Tongue (tissue), 1 donor: ENCODE measurements at regions not wholly inside any gene's neighbourhood (a gene's known extent, or its start where the extent isn't known, plus 50 kb on each side); places are given as distances from the start of the nearest gene placed in this dataset.
"Not testable (repeated sequence)": the region's sequence is repeated elsewhere in the genome, so short reads cannot be mapped to it uniquely, and the experiment has no call there.

Experiments
- DNase-seq: peaks from one replicate; pipeline ENCODE4 v3.0.0-alpha.2; 2015

DNA sequence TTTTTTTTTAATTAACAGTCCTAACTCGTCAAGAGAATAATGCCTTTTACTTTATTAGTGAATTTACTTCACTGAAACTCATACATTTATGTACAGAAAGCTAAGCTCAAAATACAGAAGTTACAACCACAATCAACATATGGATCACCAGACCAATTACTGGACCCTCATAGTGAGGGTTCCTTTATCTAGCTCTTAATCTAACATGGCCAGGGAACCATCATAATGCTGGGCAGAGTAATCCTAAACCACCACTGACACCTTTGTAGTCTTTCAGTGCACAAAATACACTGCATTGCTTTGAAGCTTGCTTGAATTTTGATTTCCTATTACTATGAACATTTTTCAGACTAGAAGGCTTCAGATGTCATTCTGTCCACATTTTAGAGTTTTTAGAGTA, 1406.6 kb upstream of the PCDH9 start:
- DNase-seq: no peak

DNA sequence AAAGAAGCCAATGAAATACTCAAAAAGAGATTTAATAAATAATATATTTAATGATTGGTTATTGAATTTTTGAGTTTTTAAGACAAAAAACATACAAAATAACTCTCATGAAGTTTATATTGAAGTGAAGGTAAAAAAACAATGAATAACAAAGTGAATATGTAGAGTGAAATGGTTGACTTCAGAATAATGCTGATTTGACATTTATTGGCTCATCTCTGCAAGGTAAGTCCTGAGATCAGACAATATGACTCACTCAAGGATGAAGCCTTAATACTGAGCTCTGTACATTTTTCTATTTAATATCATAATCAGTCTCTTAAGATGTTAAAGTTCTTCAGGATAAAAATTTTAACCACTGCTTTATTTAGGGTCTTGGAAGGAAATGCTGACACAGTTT, 1398.9 kb upstream of the PCDH9 start:
- no peak for DNase-seq

DNA sequence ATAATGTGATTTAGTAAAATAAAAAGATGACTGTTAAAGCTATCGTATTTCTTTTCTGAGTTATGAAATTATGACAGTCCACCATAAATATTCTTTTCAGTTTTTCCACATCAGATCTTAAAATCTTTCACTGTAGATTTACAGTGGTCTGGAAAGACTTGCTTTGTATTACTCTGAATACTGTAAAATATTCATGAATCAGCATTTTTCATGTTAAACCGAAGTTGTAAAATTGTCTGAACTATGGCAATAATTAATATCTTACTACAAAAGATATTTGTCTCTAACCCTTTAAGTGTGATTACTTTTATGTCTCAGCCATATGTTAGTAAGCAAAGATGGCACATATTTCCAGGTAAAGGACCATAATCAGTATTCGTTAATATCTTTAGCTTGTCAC, 1397.2 kb upstream of the PCDH9 start:
- no peak for DNase-seq

DNA sequence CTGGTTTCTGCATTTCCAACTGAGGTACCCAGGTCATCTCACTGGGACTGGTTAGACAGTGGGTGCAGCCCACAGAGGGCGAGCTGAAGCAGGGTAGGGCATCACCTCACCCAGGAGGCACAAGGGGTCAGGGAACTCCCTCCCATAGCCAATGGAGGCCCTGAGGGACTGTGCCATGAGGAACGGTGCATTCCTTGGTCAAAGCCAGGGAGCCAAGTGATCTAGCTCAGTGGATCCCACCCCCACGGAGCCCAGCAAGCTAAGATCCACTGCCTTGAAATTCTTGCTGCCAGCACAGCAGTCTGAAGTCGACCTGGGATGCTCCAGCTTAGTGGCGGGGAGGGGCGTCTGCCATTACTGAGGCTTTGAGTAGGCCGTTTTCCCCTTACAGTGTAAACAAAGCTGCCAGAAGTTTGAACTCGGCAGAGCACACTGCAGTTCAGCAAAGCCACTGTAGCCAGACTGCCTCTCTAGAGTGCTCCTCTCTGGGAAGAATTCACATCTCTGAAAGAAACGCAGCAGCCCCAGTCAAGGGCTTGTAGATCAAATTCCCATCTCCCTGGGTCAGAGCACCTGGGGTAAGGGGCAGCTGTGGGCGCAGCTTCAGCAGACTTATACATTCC, 1386.6 kb upstream of the PCDH9 start:
- DNase-seq: no peak

DNA sequence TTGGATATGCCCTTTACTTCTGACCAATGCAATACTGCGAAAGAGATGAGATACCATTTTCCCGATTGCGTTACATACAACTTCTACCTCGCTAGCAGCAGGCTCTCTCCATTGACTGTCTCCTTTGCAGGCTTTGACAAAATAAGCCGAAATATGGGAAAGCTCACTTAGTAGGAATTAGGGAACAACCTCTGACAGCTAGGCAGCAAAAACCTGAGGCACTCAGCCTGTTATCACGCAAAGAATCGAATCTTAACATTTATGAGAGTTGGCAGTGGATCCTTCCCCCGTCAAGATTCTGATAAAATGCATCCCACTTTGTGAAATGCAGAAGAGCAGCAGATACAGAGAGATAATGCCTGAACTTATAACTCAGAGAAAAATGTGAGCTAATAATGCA, 1379.5 kb upstream of the PCDH9 start:
- no peak for DNase-seq

DNA sequence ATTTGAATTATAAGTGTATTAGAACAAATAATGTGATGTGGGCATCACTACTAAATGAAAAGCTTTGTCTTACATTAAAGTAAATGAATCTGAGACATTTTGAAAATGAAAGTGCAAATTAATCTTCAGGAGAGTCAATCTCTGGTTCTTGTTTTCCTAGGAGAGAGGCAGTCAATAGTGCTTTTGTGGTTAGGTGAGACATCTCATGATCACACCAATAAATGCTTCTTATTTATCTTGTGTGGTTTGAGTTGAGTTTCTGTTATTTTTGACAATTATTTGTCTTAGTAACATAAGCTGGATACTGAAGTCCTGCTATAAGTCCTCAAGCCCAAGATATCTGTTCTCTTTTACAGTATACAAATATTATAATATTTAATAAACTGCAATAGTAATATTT, 1378.0 kb upstream of the PCDH9 start:
- no peak for DNase-seq

DNA sequence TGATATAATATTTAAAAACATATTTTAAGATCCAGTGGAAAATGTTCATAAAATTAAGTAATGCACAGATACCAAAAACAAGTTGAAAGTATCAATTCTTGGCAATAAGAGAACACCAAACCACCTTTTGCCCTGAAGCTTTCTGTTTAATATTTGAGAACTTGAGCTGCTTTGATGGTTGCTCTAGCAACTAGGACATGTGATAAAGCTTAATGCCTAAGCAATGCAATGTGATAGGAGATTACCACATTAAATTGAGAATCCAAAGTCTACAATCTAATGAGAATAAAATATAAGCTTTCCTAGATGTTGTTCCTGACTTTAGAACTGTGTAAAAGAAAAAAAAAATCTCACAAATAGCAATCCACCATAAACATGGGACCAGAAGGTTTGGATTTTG, 1367.5 kb upstream of the PCDH9 start:
- DNase-seq: no peak

DNA sequence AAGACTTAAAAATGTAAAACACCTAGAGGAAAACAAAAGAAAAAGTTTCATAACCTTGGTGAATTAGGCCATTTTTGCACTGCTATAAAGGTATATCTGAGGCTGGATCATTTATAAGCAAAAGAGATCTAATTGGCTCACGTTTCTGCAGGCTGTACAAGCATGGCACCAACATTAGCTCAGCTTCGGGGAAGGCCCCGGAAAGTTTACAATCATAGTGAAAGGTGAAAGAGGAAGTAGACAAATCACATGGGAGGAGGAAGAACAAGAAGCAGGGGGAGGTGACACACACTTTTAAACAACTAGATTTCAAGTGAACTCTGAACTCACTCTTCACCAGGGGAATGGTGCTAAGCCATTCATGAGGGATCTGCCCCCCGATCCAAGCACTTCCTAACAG, 1358.5 kb upstream of the PCDH9 start:
- no peak for DNase-seq

DNA sequence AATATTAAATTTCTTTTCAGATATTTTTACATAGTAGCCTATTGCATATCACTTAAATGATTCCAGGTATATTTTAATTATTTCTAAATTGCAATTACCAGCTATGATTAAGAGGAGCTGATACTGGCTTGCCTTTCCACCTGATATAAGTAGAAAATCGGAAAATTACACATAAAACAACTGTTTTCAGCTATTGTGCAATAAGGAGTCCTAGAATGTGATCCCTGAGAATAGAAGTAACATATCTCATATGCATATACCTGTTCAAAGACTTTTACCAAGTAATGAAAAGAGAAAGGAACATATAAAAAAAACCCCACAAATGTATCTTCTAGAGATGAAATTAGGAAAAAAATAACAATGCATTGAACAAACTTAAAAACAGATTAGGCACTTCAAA, 1354.6 kb upstream of the PCDH9 start:
- no peak for DNase-seq

DNA sequence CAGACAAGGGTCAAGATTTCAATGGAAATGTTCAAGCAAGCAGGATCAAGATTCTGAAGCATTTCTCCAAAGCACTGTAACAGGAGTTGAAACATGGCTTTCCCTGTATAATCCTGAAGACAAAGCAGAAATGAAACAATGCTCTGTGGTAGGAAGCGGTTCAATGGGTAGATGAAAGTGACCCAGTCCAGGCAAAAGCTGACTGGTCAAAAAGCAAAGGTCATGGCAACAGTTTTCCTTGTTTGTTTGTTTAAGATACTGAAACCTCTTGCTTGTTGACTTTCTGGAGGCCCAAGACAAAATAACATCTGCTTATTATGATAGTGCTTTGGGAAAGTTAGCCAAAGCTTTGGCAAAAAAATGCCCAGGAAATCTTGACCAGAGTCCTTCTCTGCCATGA, 1343.9 kb upstream of the PCDH9 start:
- no peak for DNase-seq

DNA sequence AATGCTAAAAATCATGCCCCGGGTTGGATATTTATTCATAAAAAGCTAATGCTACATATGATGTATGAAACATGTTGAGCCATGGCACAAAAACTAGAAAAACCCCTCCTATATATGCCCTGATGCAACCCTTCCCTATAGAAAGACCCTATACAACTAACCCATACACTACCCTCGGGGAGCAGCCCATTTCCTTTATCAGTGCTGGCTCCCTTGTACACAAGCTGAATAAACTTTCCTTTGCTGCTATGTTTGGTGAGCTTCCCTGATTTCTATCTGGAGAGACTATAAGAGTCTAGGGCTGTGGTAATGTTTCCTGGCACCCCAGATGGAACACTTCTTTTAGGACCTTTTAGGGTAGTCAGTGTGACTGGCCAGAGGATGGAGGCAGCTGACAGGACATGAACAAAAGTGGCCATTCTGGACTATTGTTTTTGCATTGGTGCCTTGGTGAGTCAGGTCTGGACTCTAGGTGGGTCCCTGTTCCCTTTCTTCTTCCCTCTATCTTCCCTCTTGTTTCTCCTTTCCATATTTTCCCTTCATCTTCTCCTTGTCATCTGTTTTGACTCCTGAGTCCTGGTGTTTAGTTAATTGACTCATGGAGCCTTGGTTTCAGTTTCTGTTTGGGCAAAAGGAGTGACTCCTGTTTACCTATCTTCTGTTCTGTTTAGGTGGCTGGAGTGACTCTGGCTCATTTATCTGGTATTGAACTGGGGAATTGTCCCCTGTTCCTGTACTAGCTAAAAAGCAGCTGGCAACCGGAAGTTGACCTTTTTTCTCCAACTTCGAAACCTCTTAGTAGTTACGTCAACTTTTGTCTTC, 1321.8 kb upstream of the PCDH9 start:
- DNase-seq: no peak

DNA sequence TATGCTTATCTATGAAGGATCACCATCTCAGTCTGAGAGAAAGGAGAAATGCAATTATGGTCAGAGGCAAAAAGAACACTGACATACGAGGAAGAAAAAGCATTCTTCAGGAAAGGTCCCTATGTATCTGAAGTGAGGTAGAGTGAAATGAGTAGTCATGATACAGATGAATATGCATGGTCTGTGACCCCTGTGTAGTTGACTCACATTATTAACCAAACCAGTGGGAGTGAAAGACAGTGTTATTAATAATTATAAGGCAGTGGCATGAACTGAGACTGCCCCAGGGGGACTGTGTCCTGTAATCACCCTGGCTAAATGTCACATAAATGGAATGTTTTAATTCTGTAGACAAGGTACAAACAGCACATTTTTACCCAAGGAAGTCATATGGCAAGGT, 1320.2 kb upstream of the PCDH9 start:
- no peak for DNase-seq

DNA sequence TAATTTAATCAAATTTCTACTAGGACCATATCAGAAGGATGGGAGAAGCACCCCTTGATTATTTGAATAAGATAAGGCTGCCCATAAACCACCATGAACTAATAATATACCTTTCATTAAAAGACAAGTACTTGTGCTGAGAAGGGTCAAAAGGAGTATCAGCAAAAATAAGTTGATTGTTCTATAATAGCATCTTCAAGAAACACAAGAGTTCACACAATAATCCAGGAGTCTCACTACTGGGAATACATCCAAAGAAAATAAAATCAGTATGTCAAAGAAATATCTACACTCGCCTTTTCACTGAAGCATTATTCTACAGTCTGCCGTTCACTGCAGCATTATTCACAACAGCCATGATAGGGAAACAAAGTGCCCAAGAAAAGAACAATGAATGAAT, 1310.1 kb upstream of the PCDH9 start:
- no peak for DNase-seq

DNA sequence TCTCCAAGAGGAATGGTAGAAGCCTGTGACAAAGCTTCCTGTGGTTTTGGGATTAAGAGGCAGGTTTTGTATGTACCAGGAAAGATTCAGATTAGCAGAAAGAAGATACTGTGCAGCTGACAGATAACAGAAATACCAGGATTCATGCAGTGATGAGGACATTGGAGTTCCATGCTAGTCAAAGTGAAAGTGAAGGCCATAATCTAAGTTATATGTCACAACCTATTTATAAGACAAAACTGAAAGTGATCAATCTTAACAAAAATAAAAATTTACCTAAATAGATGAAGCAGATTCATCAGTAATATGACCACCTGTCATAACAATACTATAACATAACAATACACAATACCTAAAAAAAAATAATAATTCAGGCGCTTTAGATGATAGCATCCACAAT, 1305.2 kb upstream of the PCDH9 start:
- no peak for DNase-seq

DNA sequence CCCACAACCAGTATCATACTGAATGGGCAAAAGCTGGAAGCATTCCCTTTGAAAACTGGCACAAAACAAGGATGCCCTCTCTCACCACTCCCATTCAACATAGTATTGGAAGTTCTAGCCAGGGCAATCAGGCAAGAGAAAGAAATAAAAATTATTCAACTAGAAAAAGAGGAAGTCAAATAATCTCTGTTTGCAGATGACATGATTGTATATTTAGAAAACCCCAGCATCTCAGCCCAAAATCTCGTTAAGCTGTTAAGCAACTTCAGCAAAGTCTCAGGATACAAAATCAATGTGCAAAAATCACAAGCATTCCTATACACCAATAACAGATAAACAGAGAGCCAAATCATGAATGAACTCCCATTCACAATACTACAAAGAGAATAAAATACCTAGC, 1297.0 kb upstream of the PCDH9 start:
- DNase-seq: not testable (repeated sequence)

DNA sequence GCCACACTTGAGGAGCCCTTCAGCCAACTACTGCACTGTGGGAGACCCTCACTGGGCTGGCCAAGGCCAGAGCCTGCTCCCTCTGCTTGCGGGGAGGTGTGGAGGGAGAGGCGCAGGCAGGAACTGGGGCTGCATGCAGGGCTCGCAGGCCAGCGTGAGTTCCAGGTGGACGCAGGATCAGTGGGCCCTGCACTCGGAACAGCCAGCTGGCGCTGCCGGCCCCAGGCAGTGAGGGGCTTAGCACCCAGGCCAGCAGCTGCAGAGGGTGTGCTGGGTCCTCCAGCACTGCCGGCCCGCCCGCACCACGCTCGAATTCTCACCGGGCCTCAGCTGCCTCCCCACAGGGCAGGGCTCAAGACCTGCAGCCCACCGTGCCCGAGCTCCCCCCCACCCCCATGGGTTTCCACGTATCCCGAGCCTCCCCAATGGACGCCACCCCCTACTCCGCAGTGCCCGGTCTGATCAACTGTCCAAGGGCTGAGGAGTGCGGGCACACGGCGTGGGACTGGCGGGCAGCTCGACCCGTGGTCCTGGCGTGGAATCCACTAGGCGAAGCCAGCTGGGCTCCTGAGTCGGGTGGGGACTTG, 1293.8 kb upstream of the PCDH9 start:
- DNase-seq: no peak

DNA sequence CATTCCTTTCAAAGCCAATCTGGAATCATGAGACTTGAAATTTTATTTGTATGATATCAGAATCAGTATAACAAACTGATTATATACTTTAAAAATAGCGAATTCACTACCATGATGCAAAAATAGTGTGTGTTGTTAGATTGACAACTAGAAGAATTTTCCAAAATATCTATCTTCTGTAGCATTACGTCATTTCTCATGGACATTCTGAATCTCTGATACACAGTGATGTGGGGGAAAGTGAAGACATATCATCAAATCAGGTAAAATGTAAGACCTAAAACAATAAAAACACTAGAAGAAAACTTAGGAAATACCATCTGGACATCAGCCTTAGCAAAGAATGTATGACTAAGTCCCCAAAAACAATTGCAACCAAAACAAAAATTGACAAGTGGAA, 1292.0 kb upstream of the PCDH9 start:
- DNase-seq: no peak

DNA sequence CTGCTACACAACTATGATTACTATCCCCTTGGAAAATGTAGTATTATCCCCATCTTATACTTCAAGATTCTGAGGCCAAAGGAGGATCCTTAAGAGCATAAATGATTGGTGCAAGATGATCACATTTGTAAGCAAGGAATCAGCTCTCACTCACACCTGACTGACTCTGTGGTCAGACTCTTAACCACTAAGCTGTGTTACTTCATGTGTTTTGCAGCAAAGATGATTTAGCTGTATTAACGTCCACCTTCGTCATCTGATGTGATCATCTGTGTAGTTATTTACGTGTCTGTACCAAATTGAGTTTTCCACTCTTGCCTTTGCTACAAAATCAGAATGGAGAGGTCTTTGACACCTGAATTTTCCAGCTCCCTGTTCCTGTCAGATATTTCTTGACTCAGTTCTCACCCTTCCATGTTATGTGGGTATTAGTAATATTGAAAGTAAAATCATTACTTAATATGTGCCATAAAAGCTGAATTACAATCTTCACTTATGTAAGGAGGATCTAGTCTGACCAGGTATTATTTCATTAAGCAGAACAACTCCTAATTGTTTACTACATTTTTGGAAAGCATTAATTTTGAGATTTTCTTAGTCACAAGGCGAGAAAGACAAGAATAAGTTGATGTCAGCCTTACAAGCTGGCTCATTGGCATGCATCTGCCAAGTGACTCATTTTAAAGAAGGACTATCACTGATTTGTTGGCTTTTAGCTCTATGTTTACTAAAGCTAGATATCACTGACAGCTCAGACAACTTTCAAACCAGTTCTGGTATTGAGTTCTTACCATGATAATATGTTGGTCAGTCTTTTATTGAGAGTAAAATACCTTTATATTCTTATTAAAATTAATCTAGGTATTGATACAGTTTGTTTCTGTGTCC, 1279.8 kb upstream of the PCDH9 start:
- no peak for DNase-seq

DNA sequence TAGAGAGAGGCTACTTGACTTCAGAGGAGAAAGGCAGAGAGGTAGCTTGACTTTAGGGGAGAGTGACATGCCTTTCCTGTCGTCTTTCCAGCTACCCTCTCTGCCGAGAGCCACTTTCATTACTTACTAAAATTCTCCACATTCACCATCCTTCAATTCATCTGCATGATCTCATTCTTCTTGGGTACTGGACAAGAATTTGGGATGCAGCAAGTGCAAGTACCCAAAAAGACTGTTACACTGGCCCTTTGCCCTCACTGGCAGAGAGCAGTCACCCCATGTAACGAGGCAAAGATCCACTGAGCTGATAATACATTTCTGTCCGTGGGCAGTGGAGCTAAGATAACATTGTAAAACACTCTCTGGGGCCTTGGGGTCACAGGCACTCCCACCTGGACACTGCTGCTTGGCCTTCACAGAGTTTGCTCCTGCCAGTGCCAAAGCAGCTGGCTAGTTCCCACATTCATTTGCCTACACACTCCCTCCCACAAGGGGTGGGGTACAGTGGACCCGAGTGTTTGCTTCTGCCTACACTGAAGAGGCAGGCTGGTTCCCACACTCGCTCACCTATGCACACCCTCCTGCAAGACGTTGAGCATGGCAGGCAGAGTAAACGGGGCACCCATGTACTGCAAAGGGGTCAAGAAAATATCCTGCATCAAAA, 1276.9 kb upstream of the PCDH9 start:
- DNase-seq: no peak

DNA sequence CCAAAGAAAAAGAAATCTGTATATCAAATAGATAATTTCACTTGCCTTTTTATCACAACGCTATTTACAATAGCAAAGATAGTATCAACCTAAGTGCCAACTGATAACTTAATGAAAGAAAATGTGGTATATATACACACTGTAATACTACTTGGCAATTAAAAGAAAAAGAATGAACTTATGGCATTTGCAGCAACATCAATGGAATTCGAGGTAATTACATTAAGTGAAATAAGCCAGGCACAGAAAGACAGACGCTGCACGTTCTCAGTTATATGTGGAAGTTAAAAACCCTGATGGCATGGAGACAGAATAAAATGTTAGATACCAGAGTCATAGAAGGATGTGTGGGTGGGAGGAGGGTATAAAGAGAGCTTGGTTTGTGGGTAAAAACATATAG, 1260.5 kb upstream of the PCDH9 start:
- peak; percentile 1 for DNase-seq

DNA sequence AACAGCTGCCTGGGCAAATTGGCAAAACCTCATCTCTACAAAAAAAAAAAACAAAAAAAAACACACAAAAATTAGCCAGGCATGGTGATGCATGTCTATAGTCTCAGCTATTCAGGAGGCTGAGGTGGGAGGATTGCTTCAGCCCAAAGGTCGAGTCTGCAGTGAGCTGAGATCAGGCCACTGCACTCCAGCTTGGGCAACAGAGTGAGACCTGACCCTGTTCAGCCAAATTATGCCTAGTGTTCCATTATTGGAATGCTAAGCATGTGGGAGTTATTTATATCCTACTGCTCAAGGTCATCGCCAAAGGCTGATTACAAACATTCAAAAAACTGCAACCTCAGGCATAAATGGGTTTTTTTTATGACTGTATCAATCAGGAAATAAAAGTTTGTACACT, 1251.0 kb upstream of the PCDH9 start:
- DNase-seq: no peak

DNA sequence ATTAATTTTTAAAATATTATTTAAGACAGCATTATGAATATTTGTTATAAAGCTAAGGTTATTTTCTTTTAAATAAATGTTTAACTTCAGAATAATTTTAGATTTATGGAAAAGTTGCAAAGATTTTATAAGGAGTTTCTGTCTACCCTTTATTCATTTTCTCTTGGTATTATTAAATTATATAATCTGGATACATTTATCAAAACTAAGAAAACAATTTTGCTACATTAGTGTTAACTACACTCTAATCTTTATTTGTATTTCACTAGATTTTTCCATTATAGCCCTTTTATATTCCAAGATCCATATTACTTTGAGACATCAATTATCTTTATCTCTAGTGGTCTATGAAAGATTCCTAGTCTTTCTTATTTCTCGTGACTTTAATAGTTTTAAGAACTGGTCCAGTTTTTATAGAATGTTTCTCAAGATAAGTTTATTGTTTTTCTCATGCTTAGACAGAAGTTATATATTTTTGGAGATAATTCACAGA, 1243.7 kb upstream of the PCDH9 start:
- no peak for DNase-seq
